ENCODE measurements at regions not wholly inside any gene's neighbourhood (a gene's known extent, or its start where the extent isn't known, plus 50 kb on each side); places are given as distances from the start of the nearest gene placed in this dataset.

- Histone ChIP-seq H3K4me1 (ENCODE audit: insufficient read depth, low read length) (no peaks in the 10 kb centered on the region), H3K9me3 (ENCODE audit: low read length) (0 out of 2 replicates have a peak, but pooled peaks cover 14% of the 10 kb centered on the region), H2AFZ (ENCODE audit: low read length) (no peak overlapping the region), H3K79me2 (ENCODE audit: insufficient read depth, low read length) (no peaks in the 10 kb centered on the region), H4K20me1 (ENCODE audit: insufficient read depth, low read length) (no peaks in the 10 kb centered on the region), H3K27ac (ENCODE audit: extremely low read length, insufficient read depth, low read length) (no peak overlapping the region), H3K4me2 (ENCODE audit: low read depth, low read length) (no peak overlapping the region), H3K27me3 (ENCODE audit: control insufficient read depth in 1 of 2, insufficient read depth in 2 of 2, low read length in 2 of 2) (no peaks in the 10 kb centered on the region), H3K4me3 (replicated peaks in 1 of 3; ENCODE audit: insufficient read depth in 1 of 3, low read depth in 2 of 3, low read length in 3 of 3) (no peak overlapping the region), H3K9ac (ENCODE audit: insufficient read depth, low read depth, low read length) (no peak overlapping the region), H3K36me3 (replicated peaks in 1 of 2; ENCODE audit: control insufficient read depth in 1 of 2, insufficient read depth in 2 of 2, low read length in 2 of 2) (no peaks in the 10 kb centered on the region)
- CTCF ChIA-PET (ENCODE audit: low intra/inter-chr PET ratio, low total read pairs), result no interaction called here
- in situ Hi-C loops (cut with HindIII; ENCODE audit: extremely low pct_ligation_motif_present, low pct_unique_long_range_greater_than_20kb), result no loop called here
- TF ChIP-seq TMF1 (CRISPR knock-in tag; IDR thresholded peaks at IDR 0.05; ENCODE audit: low read depth), result no peak
- no peak for TF ChIP-seq ZNF614 (CRISPR knock-in tag; IDR thresholded peaks at IDR 0.05; ENCODE audit: borderline replicate concordance)
- TF ChIP-seq ZNF883 (CRISPR knock-in tag; IDR thresholded peaks at IDR 0.05; ENCODE audit: not compliant biosample characterization), result no peak
- TF ChIP-seq, protein P1, sequence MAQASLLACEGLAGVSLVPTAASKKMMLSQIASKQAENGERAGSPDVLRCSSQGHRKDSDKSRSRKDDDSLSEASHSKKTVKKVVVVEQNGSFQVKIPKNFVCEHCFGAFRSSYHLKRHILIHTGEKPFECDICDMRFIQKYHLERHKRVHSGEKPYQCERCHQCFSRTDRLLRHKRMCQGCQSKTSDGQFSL (CRISPR knock-in tag; IDR thresholded peaks at IDR 0.05), result no peak
- TF ChIP-seq ZNF792 (CRISPR knock-in tag; IDR thresholded peaks at IDR 0.05), result no peak
- TF ChIP-seq ZNF232 (CRISPR knock-in tag; IDR thresholded peaks at IDR 0.05; ENCODE audit: borderline replicate concordance), result no peak
- TF ChIP-seq KDM6A (CRISPR knock-in tag; IDR thresholded peaks at IDR 0.05; ENCODE audit: low read depth), result no peak
- no peak for TF ChIP-seq TARDBP (CRISPR knock-in tag; IDR thresholded peaks at IDR 0.05)
- TF ChIP-seq ZNF546 (CRISPR knock-in tag; conservative IDR thresholded peaks at IDR 0.05), result no peak
- no peak for TF ChIP-seq SIX4 (CRISPR knock-in tag; IDR thresholded peaks at IDR 0.05)
- no peak for TF ChIP-seq CCDC6 (CRISPR knock-in tag; IDR thresholded peaks at IDR 0.05)
- TF ChIP-seq LRRFIP1 (CRISPR knock-in tag; conservative IDR thresholded peaks at IDR 0.05), result no peak
- no peak for TF ChIP-seq ZNF720 (CRISPR knock-in tag; IDR thresholded peaks at IDR 0.05)
- TF ChIP-seq MAFF (IDR thresholded peaks at IDR 0.05; ENCODE audit: low read depth, low read length), result no peak
- no TSS peak for BruUV-seq (replicated peaks)
- ATAC-seq (no peak), DNase-seq (ENCODE audit: low spot score) (no peak), FAIRE-seq (no peak)
- POLR2A ChIA-PET, result no interaction called here
- WGBS (ENCODE audit: low lambda C conversion rate), result 0% methylated on average over 1 of the region's 1 CpG
- intact Hi-C loops (cut with micrococcal nuclease; ENCODE audit: unreplicated experiment), result no loop called here
These were observed 613.5 kb downstream of the IQCM start for GRCh38 chr4:149202117-149202516.

Measured in HepG2 (cell line).